Right lobe of liver (tissue), 4 donors: ENCODE measurements at regions not wholly inside any gene's neighbourhood (a gene's known extent, or its start where the extent isn't known, plus 50 kb on each side); places are given as distances from the start of the nearest gene placed in this dataset.

Experiments
- CTCF ChIP-seq, 4 donors: fragments of 200-600 bp in 3 of 4; fragments of 450-650 bp in 1 of 4; IDR thresholded peaks; one replicate each; pipeline versions ENCODE4 v1.5.1 to v1.8.0; 2016 to 2022; ENCODE audit warnings: antibody characterized with exemption in 4 of 4, mild to moderate bottlenecking in 2 of 4
- POLR2A ChIP-seq: fragments of 450-650 bp; IDR thresholded peaks from one replicate; pipeline ENCODE4 v1.6.1; 2017; ENCODE audit warnings: antibody characterized with exemption, mild to moderate bottlenecking
- donor health status: DM: no; HTN: no; CAD: no.
- donor health status: DM: no; HTN: no; CAD: no.
- donor health status: DM: no; HTN: yes; CAD: no.

- TF ChIP-seq CTCF (IDR thresholded peaks at IDR 0.05) (no peak), POLR2A (no peak)
Measured at GRCh38 chr1:113256348-113256729, 134.0 kb upstream of the MAGI3 start.
